Stimulated activated CD4-positive, alpha-beta T cell treated with anti-CD3 and anti-CD28 coated beads, Interleukin-2, amount 100 ng/mL, for 24 hours (primary cell): ENCODE measurements at regions not wholly inside any gene's neighbourhood (a gene's known extent, or its start where the extent isn't known, plus 50 kb on each side); places are given as distances from the start of the nearest gene placed in this dataset.
"Not testable (repeated sequence)": the region's sequence is repeated elsewhere in the genome, so short reads cannot be mapped to it uniquely, and the experiment has no call there.

Experiments used
- DNase-seq, 2 donors: peaks; one replicate each; pipeline ENCODE4 v3.0.0-alpha.2; 2020

DNA sequence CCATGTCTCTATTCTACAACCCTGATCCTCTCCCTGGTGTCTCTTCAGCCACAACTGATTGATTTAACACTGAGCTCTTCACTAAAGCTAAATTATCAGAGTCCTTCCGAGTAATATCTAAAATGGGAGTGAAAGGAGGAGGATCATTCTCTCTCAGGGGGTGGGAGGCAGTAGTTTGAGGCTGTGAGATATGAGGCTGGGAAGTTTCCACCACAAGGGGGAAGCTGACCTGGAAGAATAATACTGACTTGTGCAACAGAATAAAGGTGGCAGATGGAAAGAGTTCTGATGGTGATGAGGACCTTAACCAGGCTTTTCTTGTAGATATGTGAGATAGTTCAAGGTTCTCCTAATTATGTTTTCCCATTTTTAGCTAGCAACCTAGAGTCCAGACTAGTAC, 241.6 kb upstream of the VKORC1L1 start:
- DNase-seq = not testable (repeated sequence)

DNA sequence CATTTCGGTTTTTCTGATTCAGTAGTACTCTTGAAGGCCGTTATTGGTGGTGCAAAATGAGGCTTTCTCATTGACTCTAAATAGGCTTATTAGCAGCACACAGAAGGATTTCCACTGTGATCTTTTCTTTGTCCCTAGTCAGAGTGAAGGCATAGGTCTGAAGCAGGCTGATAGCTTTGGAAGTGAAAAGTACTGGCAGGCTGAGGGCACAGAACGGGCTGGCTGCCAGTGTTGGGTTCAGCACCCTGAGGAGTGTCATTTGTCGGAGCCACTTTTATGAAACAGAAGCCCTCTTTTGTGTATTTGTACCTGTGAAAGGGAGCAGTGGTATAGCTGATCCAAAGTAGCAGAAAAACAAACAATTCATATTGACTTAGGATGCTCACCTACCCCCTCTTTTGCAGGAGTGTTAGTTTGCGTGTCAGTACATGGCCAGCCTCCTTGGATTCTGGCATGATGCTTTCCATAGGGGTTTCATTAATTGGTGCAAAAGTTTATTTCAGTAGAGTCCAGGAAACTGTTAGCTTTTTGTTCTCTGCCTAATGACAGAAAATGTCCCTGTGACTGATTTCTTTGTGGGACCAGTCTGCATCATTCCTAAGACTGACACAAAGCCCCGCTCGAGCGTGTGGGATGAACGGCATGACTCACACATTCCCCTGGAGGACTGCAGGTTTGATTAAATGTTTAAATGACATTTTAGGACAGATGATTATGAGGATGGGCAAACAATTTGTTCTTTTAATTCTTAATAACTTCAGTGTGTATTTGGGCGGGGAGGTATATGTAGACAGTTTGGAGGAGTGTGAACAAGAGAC, 239.1 kb upstream of the VKORC1L1 start:
- DNase-seq = not testable (repeated sequence)

DNA sequence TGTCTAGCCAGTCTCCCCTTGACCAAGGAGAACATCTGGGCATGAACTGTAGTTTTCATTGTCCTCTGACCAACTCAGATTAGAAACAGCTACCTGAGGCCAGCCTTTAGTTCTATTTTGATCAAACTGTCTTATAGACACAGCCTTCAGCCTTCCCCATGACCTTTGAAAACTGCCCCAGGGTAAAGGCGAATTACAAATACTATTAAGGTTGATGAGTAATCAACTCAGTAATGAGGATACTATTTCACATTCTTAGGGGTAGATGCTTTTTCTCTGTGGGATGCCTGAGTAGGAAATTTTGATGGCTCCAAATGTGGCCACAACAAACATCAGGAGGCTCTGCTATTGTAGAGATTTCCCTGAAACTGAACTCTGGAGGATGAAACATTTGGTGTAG, 234.0 kb upstream of the VKORC1L1 start:
- not testable (repeated sequence) for DNase-seq

GRCh38 chr7:65639717-65640116, 233.2 kb upstream of the VKORC1L1 start:
- not testable (repeated sequence) for DNase-seq

DNA sequence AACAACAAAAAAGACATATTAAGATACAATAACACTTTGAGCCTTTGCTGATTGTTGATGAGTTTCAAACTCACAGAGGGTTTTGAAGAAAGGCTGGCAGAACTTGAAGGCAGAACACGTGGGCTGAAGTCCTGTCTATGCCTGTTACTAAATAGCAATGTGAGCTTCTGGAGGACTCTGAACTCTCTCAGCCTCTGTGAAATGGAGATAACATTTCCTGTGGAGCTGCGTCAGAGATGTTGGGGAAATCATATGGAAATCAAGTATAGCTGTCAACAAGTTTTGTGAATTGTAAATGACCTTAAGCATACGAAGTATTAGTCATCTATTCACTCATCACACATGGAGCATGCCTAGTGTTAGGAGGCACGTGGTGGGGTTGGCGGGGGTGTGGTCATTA, 229.4 kb upstream of the VKORC1L1 start:
- not testable (repeated sequence) for DNase-seq

DNA sequence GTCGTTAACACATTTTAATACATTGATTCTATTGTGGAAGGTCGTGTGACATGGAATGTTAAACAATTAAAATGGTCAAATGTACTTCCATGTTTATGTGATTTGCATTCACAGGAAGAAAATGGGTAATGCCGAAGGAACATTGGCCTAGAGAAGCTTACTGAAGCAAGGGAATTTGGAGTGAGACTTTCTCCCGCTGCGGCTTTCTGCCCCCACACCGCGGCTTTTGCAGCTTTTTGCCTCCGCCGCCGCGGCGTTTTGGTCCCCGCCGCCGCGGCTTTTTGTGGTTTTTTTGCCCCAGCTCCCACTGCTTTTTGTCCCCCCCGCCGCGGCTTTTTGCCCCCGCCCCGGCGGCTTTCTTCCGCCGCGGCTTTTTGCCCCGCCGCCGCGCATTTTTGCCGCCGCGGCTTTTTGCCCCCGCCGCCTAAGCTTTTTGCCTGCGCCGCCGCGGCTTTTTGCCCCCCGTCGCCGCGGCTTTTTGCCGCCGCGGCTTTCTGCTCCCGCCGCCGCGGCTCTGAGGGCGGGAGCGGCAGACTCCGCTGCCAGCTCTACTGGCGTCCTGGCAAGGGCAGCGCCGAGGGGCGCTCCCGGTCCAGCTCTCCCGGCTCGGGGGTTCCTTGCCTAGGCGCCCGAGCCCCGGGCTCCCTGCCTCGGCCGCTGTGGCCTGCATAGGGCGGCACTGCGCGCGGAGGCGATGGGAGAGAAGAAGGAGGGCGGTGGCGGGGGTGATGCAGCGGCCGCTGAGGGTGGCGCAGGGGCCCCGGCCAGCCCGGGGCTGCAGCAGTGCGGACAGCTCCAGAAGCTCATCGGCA, 225.5 kb upstream of the VKORC1L1 start:
- DNase-seq = not testable (repeated sequence)

DNA sequence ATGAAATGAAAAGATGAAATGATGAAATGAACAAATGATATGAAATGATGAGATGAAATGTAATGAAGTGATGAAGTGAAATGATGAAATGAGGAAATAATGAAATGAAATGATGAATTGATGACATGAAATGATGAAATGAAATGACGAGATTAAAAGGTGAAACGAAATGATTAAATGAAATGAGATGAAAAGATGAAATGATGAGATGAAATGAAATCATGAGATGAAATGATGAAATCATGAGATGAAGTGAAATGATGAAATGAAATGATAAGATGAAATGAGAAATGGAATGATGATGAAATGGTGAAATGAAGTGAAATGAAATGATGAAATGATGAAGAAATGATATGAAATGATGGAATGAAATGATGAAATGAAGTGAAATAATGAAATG, 221.7 kb upstream of the VKORC1L1 start:
- not testable (repeated sequence) for DNase-seq

DNA sequence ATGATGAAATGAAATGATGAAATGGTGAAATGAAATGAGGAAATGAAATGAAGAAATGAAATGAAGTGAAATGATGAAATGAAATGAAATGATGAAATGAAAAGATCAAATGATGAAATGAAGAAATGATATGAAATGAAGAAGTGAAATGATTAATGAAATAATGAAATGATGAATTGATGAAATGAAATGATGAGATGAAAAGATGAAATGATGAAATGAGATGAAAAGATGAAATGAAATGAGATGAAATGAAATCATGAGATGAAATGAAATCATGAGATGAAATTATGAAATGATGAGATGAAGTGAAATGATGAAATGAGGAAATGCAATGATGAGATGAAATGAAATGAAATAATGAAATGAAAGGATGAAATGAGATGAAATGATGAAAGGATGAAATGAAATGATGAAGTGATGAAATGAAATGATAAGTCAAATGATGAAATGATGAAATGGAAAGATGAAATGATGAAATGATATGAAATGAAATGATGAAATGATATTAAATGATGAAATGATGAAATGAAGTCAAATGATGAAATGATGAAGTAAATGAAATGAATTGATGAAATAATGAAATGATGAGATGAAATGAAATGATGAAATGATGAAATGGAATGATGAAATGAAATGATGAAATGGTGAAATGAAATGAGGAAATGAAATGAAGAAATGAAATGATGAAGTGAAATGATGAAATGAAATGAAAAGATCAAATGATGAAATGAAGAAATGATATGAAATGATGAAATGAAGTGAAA, 220.9 kb upstream of the VKORC1L1 start:
- DNase-seq = not testable (repeated sequence)

DNA sequence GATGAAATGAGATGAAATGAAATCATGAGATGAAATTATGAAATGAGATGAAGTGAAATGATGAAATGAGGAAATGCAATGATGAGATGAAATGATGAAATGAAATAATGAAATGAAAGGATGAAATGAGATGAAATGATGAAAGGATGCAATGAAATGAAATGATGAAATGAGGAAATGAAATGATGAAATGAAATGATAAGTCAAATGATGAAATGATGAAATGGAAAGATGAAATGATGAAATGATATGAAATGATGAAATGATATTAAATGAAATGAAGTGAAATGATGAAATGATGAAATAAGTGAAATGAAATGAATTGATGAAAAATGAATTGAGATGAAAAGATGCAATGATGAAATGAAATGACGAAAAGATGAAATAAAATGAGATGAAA, 220.2 kb upstream of the VKORC1L1 start:
- not testable (repeated sequence) for DNase-seq

GRCh38 chr7:65656494-65657188, 216.2 kb upstream of the VKORC1L1 start:
- not testable (repeated sequence) for DNase-seq

- not testable (repeated sequence) for DNase-seq
Observed at GRCh38 chr7:65683362-65683761, 189.5 kb upstream of the VKORC1L1 start.

GRCh38 chr7:65699026-65699714, 173.7 kb upstream of the VKORC1L1 start:
- DNase-seq = not testable (repeated sequence)

DNA sequence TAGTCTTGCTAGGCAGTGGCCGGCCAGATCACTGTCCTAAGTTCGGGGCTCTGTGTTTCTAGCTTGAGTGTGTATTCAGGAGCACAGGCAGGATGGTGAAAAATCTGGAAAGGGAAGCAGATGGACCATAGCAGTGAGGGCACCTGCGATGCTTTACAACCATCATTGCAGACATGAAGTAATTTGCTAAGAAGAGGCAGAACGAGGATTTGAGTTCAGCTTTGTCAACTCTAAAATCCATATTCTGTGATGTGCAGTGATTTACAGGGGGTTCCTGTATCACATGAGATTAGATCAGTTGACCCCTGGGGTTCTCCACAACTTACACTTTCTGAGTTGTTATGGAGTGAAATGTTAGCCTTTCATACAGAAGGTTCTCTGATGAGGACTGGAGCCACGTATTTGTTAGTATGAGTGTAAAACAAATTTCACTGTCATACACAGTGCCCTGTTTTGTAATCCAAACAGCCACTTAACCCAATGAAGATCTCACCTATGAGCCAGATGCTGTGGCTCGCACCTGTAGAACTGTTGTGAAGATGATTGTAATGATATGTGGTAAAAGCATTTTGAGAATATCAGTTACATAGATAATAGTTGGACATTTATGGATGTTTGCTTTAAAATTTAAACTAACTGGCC, 173.0 kb upstream of the VKORC1L1 start:
- DNase-seq = not testable (repeated sequence)

GRCh38 chr7:65719123-65719798, 153.6 kb upstream of the VKORC1L1 start:
- DNase-seq = not testable (repeated sequence)

GRCh38 chr7:65722361-65722792, 150.5 kb upstream of the VKORC1L1 start:
- DNase-seq = peak; percentile 62 to 73

- not testable (repeated sequence) for DNase-seq
Observed at GRCh38 chr7:65727182-65727581, 145.7 kb upstream of the VKORC1L1 start.

DNA sequence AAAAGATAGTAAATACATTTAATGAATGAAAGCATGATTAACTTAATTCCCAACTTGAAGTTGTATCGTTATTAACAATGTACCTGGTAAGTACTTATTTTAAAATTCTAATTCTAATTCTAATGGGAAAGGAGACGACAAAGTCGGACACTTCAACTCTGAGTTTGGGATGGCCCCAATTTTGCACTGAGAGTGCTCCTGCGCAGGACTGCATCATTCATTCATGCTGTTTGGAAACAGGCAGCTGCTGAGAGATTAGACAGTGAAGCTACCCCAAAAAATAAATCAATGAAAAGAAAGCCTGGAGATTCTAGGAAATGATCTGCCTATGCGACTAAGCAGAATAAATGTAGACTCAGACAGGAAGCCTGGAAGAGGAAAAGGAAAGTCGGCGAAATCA, 141.7 kb upstream of the VKORC1L1 start:
- no peak for DNase-seq

DNA sequence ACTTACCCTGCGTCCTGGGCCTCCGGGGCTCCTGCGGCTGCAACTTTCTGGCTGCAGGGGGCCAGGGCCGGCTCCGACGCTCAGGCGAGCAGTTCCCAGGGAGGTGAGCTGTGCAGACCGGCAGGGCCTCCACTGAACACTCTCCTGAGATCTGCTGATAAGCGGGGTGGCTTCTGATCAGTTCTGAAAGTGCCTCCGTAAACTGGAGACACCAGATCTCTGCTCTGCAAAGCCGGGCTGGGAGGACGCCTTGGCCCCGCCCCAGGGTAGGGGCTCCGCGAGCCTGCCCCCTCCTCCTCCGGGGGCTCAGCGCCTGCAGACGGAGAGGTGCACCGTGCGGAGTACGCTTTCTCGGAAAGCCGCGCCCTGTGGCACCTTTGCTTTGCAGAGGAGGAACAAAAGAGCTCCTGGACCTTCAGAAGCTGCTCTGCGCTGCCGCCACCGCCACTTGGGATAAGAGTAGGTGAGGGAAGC, 141.3 kb upstream of the VKORC1L1 start:
- DNase-seq = peak in 1 of 2 donors; percentile 23

- DNase-seq = no peak
Observed at GRCh38 chr7:65744406-65744805, 128.5 kb upstream of the VKORC1L1 start.

- DNase-seq = no peak
Observed at GRCh38 chr7:65746398-65746669, 126.5 kb upstream of the VKORC1L1 start.

DNA sequence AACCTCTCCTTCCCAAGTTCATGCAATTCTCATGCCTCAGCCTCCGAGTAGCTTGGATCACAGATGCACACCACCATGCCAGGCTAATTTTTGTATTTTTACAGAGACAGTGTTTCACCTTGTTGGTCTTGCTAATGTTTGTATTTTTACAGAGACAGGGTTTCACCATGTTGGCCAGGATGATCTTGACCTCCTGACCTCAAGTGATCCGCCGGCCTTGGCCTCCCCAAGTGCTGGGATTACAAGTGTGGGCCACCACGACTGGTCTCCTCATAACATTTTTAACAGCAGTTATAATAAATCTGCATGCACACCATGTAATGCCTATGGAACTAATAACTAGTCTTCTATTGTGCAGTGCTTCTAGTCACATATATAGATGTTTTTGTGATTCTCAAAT, 123.8 kb upstream of the VKORC1L1 start:
- DNase-seq = no peak
